IMR-90 (cell line): ENCODE measurements at regions not wholly inside any gene's neighbourhood (a gene's known extent, or its start where the extent isn't known, plus 50 kb on each side); places are given as distances from the start of the nearest gene placed in this dataset.

ENCODE experiments used
- CEBPB ChIP-seq: IDR thresholded peaks from 2 replicates; pipeline ENCODE4 v1.6.1; 2012; ENCODE audit warnings: low read depth, low read length, improper control_type of control experiment
- CHD1 ChIP-seq: IDR thresholded peaks from 2 replicates; pipeline ENCODE4 v1.6.1; 2012; ENCODE audit warnings: low read depth, low read length, improper control_type of control experiment
- MAZ ChIP-seq: IDR thresholded peaks from 2 replicates; pipeline ENCODE4 v1.6.1; 2012; ENCODE audit warnings: low read depth, mild to moderate bottlenecking, low read length, improper control_type of control experiment, moderate library complexity, borderline replicate concordance
- MXI1 ChIP-seq: IDR thresholded peaks from 2 replicates; pipeline ENCODE4 v1.6.1; 2012; ENCODE audit warnings: low read depth, mild to moderate bottlenecking, low read length, moderate library complexity, borderline replicate concordance
- NFE2L2 ChIP-seq: fragments of 150-350 bp; IDR thresholded peaks from 2 replicates; pipeline ENCODE4 v1.6.1; 2016; ENCODE audit warnings: low read depth, mild to moderate bottlenecking, low read length
- POLR2A ChIP-seq: IDR thresholded peaks from 2 replicates; pipeline ENCODE4 v1.6.1; 2012; ENCODE audit warnings: mild to moderate bottlenecking, low read depth, low read length
- RCOR1 ChIP-seq: IDR thresholded peaks from 2 replicates; pipeline ENCODE4 v1.6.1; 2012; ENCODE audit warnings: mild to moderate bottlenecking, low read length, improper control_type of control experiment; ENCODE audit not compliant: insufficient replicate concordance
- SMC3 ChIP-seq: fragments of 150-350 bp; IDR thresholded peaks from 2 replicates; pipeline ENCODE4 v1.6.1; 2016; ENCODE audit warnings: low read depth, mild to moderate bottlenecking, antibody characterized with exemption, low read length, moderate library complexity
- TF ChIP-seq, protein P1 (sequence below): conservative IDR thresholded peaks from 2 replicates; pipeline ENCODE4 v1.5.1; 2012; ENCODE audit warnings: mild to moderate bottlenecking, low read depth, low read length, improper control_type of control experiment
- TF ChIP-seq, protein P2 (sequence below): fragments of 150-350 bp; IDR thresholded peaks from 2 replicates; pipeline ENCODE4 v1.6.1; 2016; ENCODE audit warnings: low read depth, mild to moderate bottlenecking, low read length, moderate library complexity, borderline replicate concordance

DNA sequence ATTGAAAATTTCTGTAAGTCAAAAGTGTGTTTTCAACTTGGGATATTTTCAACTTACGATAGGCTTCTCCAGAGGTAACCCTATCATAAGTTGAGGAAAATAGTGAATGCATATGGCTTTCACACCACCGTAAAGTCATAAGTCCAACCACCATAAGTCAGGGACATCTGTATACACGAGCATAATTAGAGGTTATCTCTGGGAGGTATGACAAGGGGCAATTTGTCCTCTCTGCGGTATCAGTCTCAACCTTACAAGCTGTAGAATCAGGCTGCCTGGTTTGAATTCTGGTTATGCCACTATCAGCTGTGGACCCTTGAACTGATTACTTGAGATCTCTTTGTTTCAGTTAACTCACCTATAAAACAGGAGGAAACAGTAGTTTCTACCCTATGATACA, 202.9 kb upstream of the JARID2 start:
- TF ChIP-seq, protein P1, sequence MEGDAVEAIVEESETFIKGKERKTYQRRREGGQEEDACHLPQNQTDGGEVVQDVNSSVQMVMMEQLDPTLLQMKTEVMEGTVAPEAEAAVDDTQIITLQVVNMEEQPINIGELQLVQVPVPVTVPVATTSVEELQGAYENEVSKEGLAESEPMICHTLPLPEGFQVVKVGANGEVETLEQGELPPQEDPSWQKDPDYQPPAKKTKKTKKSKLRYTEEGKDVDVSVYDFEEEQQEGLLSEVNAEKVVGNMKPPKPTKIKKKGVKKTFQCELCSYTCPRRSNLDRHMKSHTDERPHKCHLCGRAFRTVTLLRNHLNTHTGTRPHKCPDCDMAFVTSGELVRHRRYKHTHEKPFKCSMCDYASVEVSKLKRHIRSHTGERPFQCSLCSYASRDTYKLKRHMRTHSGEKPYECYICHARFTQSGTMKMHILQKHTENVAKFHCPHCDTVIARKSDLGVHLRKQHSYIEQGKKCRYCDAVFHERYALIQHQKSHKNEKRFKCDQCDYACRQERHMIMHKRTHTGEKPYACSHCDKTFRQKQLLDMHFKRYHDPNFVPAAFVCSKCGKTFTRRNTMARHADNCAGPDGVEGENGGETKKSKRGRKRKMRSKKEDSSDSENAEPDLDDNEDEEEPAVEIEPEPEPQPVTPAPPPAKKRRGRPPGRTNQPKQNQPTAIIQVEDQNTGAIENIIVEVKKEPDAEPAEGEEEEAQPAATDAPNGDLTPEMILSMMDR: no peak
- TF ChIP-seq POLR2A: no peak
- no peak for TF ChIP-seq MXI1
- no peak for TF ChIP-seq CHD1
- TF ChIP-seq SMC3: no peak
- no peak for TF ChIP-seq RCOR1
- no peak for TF ChIP-seq CEBPB
- TF ChIP-seq, protein P2, sequence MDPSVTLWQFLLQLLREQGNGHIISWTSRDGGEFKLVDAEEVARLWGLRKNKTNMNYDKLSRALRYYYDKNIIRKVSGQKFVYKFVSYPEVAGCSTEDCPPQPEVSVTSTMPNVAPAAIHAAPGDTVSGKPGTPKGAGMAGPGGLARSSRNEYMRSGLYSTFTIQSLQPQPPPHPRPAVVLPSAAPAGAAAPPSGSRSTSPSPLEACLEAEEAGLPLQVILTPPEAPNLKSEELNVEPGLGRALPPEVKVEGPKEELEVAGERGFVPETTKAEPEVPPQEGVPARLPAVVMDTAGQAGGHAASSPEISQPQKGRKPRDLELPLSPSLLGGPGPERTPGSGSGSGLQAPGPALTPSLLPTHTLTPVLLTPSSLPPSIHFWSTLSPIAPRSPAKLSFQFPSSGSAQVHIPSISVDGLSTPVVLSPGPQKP: no peak
- no peak for TF ChIP-seq MAZ
- no peak for TF ChIP-seq NFE2L2
